BJ (cell line): ENCODE measurements at regions not wholly inside any gene's neighbourhood (a gene's known extent, or its start where the extent isn't known, plus 50 kb on each side); places are given as distances from the start of the nearest gene placed in this dataset.
"Not testable (repeated sequence)": the region's sequence is repeated elsewhere in the genome, so short reads cannot be mapped to it uniquely, and the experiment has no call there.

ENCODE experiments used
- CTCF ChIA-PET: fragments of 350-600 bp; formaldehyde crosslinking; extraction: SDS; loops from one replicate; lab custom pipeline; 2021; ENCODE audit warnings: antibody characterized with exemption, inconsistent platforms; lab: Yijun Ruan, JAX
- POLR2A ChIA-PET: fragments of 300-600 bp; sonication (Branson Sonifier 250); formaldehyde crosslinking; extraction: SDS; loops from one replicate; lab custom pipeline; 2021; ENCODE audit warnings: antibody characterized with exemption; lab: Charles Lee
- DNase-seq: peaks from one replicate; pipeline ENCODE4 v3.0.0-alpha.2; 2011; ENCODE audit warnings: low read depth
- H3K27me3 ChIP-seq: 2 replicates; pipeline ENCODE4 v1.6.0; 2011; ENCODE audit warnings: low read length; ENCODE audit not compliant: control insufficient read depth, insufficient read depth
- H3K36me3 ChIP-seq: 2 replicates; pipeline ENCODE4 v1.5.1; 2011; ENCODE audit warnings: low read length; ENCODE audit not compliant: control insufficient read depth, insufficient read depth
- H3K4me3 ChIP-seq: 2 replicates; pipeline ENCODE4 v1.5.1; 2011; ENCODE audit warnings: low read depth, mild to moderate bottlenecking, control low read depth, low read length
- TF ChIP-seq, protein P1 (sequence below): IDR thresholded peaks from 2 replicates; pipeline ENCODE4 v1.5.1; 2011; ENCODE audit warnings: low read depth, mild to moderate bottlenecking, control low read depth, inconsistent platforms, low read length, moderate library complexity; ENCODE audit not compliant: insufficient read depth

DNA sequence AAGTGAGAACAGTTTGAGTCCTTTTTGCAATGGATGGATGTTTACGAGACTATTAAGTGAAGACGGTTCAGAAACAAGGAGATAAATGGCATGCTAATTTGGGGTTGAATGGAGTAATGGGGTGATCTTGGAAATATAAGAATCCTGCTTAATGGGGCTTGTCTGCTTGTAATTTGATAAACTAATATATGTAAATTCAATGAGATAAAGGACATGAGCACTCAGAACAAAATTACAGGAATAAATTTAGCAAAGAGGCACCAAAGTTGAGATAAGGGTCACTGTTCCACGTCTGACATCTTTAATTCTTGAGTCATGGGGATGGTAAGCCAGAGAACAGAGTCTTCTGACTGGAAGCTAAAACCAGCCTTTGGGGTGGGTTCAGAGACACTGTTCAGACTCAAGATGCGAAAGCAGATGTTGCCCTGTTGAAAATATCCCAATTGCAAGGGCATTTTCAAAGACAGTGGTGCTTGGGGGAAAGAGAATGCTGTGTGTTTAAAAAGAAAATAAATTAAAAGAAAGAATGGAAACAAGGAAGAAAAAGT lies 67.8 kb upstream of the CHRNB4 start:
- DNase-seq = no peak
- ChIA-PET CTCF (interaction anchor here (0.9 to 7.1 kb wide), 14 partner anchors 13 to 467 kb away, joined by 3 to 83 read pairs (median 6); partner anchors contain the start of gene CHRNA3), POLR2A (no interaction called here)
- TF ChIP-seq, protein P1, sequence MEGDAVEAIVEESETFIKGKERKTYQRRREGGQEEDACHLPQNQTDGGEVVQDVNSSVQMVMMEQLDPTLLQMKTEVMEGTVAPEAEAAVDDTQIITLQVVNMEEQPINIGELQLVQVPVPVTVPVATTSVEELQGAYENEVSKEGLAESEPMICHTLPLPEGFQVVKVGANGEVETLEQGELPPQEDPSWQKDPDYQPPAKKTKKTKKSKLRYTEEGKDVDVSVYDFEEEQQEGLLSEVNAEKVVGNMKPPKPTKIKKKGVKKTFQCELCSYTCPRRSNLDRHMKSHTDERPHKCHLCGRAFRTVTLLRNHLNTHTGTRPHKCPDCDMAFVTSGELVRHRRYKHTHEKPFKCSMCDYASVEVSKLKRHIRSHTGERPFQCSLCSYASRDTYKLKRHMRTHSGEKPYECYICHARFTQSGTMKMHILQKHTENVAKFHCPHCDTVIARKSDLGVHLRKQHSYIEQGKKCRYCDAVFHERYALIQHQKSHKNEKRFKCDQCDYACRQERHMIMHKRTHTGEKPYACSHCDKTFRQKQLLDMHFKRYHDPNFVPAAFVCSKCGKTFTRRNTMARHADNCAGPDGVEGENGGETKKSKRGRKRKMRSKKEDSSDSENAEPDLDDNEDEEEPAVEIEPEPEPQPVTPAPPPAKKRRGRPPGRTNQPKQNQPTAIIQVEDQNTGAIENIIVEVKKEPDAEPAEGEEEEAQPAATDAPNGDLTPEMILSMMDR = no peak
- Histone ChIP-seq H3K36me3 (no peaks in the 10 kb centered on the region), H3K27me3 (peaks cover 1% of the 10 kb centered on the region), H3K4me3 (no peak overlapping the region)

DNA sequence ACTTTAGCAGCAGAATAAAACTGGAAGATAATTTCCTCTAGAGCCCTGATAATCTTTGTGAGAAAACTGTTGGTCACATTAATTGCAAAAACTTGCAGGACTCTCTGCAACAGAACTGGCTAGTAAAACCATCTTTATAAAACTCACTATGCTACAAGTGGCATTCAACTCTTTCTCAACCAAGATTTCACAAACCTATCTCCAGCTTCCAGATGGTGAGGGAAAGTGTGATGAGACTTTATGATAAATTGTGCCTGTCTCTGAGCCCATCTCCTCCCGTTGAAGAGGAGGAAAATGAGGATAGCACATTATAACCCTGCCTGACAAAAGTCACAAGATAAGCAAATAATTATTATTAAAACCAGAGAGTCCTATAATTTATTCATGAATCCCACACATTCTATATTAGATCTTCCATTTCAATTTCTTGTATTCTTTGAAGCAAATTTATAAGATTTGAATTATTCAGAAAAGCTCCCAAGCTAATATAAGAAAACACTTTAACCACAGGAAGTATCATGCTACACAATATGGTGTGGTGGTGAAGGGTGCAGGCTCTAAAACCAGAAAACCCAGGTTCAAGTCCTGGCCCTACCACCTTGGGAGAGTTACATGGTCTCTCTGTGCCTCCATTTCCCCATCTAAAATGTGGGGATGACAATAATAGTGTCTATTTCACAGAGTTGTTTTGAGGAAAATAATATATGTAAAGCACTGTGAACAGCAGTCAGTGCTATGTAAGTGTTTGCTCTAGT lies 65.6 kb upstream of the CHRNB4 start:
- CTCF ChIA-PET = interaction anchor here (0.6 to 7.1 kb wide), 3 partner anchors 8 to 476 kb away, joined by 3 to 83 read pairs (median 3); partner anchors contain the start of gene CHRNA3
- DNase-seq, H3K4me3 ChIP-seq, H3K27me3 ChIP-seq, H3K36me3 ChIP-seq, POLR2A ChIA-PET: not testable (repeated sequence)

DNA sequence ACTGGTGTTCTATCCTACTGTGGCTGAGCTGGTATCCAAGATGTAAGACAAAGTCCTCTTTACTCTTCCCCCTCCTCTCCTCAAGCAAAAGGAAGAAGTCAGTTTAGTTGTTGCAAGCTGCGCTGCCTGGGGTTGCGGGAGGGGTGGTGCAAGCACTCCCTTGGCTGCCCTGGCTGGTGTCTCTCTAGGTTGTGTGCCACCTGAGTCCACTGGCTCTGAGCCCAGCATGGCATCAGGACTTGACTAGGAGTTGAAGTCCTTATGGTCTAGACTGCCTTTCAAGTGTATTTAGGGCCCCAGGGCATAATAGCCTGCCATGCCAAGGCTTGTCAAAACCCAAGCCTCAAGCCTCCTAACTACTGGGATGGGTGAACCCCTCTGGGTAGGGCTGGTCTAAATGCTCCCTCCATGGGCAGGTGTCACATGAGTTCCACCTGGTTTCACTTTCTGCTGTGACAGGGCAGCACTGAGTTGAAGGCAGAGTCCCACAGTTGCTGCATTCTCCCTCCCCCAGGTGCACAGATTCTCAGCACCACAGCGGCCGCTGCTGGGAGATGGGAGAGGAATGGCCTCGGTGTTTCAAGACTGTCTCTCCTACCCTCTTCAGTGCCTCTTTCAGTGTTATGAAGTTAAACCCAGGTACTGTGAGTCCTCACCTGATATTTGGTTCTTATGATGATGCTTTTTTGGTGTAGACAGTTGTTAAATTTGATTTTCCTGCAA lies 62.5 kb upstream of the CHRNB4 start:
- DNase-seq, H3K36me3 ChIP-seq, H3K27me3 ChIP-seq, POLR2A ChIA-PET, H3K4me3 ChIP-seq: not testable (repeated sequence)
- CTCF ChIA-PET = interaction anchor here (1.0 to 1.3 kb wide), 2 partner anchors 11 to 65 kb away, joined by 3 to 4 read pairs; no protein-coding TSS in a partner anchor

DNA sequence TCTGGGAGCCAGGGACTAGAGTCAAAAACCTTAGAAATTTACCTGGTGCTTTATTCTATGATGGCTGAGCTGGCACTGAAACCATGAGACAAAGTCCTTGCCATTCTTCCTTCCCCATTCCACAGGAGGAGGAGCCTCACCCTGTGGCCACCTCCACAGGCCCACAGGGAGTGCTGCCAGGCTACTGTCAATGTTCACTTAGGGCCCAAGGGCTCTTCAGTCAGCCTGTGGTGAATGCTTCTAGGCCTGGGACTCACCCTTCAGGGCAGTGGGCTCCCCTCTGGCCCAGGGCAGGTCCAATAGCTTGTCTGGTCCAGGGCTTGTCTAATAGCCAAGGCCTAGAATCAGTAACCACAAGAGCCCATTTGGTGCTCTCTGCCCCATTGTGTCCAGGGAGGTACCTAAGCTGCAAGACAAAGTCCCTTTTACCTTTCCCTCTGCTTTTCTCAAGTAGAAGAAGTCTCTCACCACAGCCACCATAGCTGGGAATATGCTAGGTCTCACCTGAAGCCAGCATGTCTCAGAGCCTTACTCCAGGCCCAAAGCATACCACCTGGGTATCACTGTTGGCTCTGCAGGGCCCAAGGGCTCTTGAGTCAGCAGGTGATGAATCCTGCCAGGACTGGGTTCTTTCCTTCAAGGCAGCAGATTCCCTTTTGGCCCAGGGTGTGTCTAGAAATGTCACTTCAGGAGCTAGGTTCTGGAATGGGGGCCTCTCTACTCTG lies 61.8 kb upstream of the CHRNB4 start:
- POLR2A ChIA-PET = no interaction called here
- H3K36me3 ChIP-seq = no peaks in the 10 kb centered on the region
- H3K4me3 ChIP-seq = no peak overlapping the region
- TF ChIP-seq, protein P1 = no peak
- H3K27me3 ChIP-seq = peaks cover 3% of the 10 kb centered on the region
- DNase-seq = no peak
- CTCF ChIA-PET = interaction anchor here (1.0 to 1.3 kb wide), 2 partner anchors 10 to 65 kb away, joined by 3 to 4 read pairs; no protein-coding TSS in a partner anchor

DNA sequence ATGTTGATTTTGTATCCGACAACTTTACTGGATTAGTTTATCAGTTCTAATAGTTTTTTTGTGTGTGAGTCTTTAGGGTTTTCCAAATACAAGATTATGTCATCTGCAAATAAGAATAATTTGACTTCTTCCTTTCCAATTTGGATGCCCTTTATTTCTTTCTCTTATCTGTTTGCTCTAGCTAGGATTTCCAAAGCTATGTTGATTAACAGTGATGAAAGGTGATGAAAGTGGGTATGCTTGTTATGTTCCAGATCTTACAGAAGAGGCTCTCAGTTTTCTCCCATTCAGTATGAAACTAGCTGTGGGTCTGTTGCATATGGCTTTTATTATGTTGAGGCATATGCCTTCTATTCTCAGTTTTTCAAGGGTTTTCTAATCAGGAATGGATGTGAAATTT lies 56.4 kb upstream of the CHRNB4 start:
- Histone ChIP-seq H3K27me3 (no peaks in the 10 kb centered on the region; the same call in 1 of the 2 replicates), H3K36me3 (no peaks in the 10 kb centered on the region), H3K4me3 (no peak overlapping the region)
- TF ChIP-seq, protein P1 = no peak
- CTCF ChIA-PET = interaction anchor here (2.6 kb wide), 1 partner anchor 12 kb away, joined by 13 read pairs; no protein-coding TSS in a partner anchor
- DNase-seq = no peak
- POLR2A ChIA-PET = no interaction called here
